Astrocyte (in vitro differentiated cells and primary cell): ENCODE measurements at regions not wholly inside any gene's neighbourhood (a gene's known extent, or its start where the extent isn't known, plus 50 kb on each side); places are given as distances from the start of the nearest gene placed in this dataset.

Experiments
- CTCF ChIP-seq: IDR thresholded peaks from 2 replicates; pipeline ENCODE4 v1.5.1; 2011; ENCODE audit warnings: low read depth, mild to moderate bottlenecking, inconsistent platforms, low read length, moderate library complexity; ENCODE audit not compliant: insufficient read depth
- EZH2 ChIP-seq: IDR thresholded peaks from 2 replicates; pipeline ENCODE4 v1.6.1; 2012; ENCODE audit warnings: mild to moderate bottlenecking, low read length, inconsistent platforms; ENCODE audit not compliant: insufficient read depth

- TF ChIP-seq EZH2 (no peak), CTCF (no peak)
These were observed 361.9 kb downstream of the TBC1D4 start for GRCh38 chr13:75120085-75120484.
